ENCODE measurements at regions not wholly inside any gene's neighbourhood (a gene's known extent, or its start where the extent isn't known, plus 50 kb on each side); places are given as distances from the start of the nearest gene placed in this dataset.

GRCh38 chr9:93898026-93898425, 57.1 kb downstream of the BARX1 start:
- Mint-ChIP-seq H3K27ac (no peak overlapping the region), H3K36me3 (ENCODE audit: insufficient read depth) (no peaks in the 10 kb centered on the region), H3K4me3 (ENCODE audit: low read depth) (no peak overlapping the region), H3K27me3 (peaks cover 15% of the 10 kb centered on the region), H3K9me3 (ENCODE audit: low read depth) (peaks cover under 1% of the 10 kb centered on the region), H3K4me1 (ENCODE audit: low read depth) (peaks cover 3% of the 10 kb centered on the region)
- no peak for DNase-seq (ENCODE audit: low spot score, unreplicated experiment)
- TF ChIP-seq CTCF (IDR thresholded peaks at IDR 0.05; ENCODE audit: unreplicated experiment): no peak

- no peak overlapping the region for H3K4me3 Mint-ChIP-seq (ENCODE audit: low read depth)
- TF ChIP-seq CTCF (IDR thresholded peaks at IDR 0.05; ENCODE audit: unreplicated experiment): no peak
- peaks cover 4% of the 10 kb centered on the region for H3K9me3 Mint-ChIP-seq (ENCODE audit: low read depth)
- H3K27ac Mint-ChIP-seq: no peak overlapping the region
- DNase-seq (ENCODE audit: low spot score, unreplicated experiment): peak; percentile 8
- H3K4me1 Mint-ChIP-seq (ENCODE audit: low read depth): peaks cover 3% of the 10 kb centered on the region
- H3K36me3 Mint-ChIP-seq (ENCODE audit: insufficient read depth): no peaks in the 10 kb centered on the region
- peaks cover 15% of the 10 kb centered on the region for H3K27me3 Mint-ChIP-seq
Measured at GRCh38 chr9:93897075-93897970, 57.8 kb downstream of the BARX1 start.

GRCh38 chr9:93896496-93897033, 58.6 kb downstream of the BARX1 start:
- H3K36me3 Mint-ChIP-seq (ENCODE audit: insufficient read depth): no peaks in the 10 kb centered on the region

GRCh38 chr9:93896093-93896492, 59.1 kb downstream of the BARX1 start:
- H3K4me3 Mint-ChIP-seq (ENCODE audit: low read depth): no peak overlapping the region
- H3K27ac Mint-ChIP-seq: no peak overlapping the region
- H3K9me3 Mint-ChIP-seq (ENCODE audit: low read depth): peaks cover 4% of the 10 kb centered on the region
- no peaks in the 10 kb centered on the region for H3K36me3 Mint-ChIP-seq (ENCODE audit: insufficient read depth)
- TF ChIP-seq CTCF (IDR thresholded peaks at IDR 0.05; ENCODE audit: unreplicated experiment): no peak
- peak; percentile 4 for DNase-seq (ENCODE audit: low spot score, unreplicated experiment)
- peaks cover 3% of the 10 kb centered on the region for H3K4me1 Mint-ChIP-seq (ENCODE audit: low read depth)
- H3K27me3 Mint-ChIP-seq: peaks cover 12% of the 10 kb centered on the region

More at GRCh38 chr9:93896496-93897033, 58.6 kb downstream of the BARX1 start:
- Mint-ChIP-seq H3K4me1 (ENCODE audit: low read depth) (peaks cover 3% of the 10 kb centered on the region), H3K27ac (no peak overlapping the region), H3K9me3 (ENCODE audit: low read depth) (peaks cover 4% of the 10 kb centered on the region), H3K4me3 (ENCODE audit: low read depth) (no peak overlapping the region), H3K27me3 (peaks cover 13% of the 10 kb centered on the region)
- DNase-seq (ENCODE audit: low spot score, unreplicated experiment): peak; percentile 6
- no peak for TF ChIP-seq CTCF (IDR thresholded peaks at IDR 0.05; ENCODE audit: unreplicated experiment)

GRCh38 chr9:93895535-93895934, 59.6 kb downstream of the BARX1 start:
- DNase-seq (ENCODE audit: low spot score, unreplicated experiment): peak; percentile 1
- peaks cover 9% of the 10 kb centered on the region for H3K9me3 Mint-ChIP-seq (ENCODE audit: low read depth)
- no peak overlapping the region for H3K4me3 Mint-ChIP-seq (ENCODE audit: low read depth)
- no peak for TF ChIP-seq CTCF (IDR thresholded peaks at IDR 0.05; ENCODE audit: unreplicated experiment)
- H3K27ac Mint-ChIP-seq: no peak overlapping the region
- H3K27me3 Mint-ChIP-seq: peaks cover 14% of the 10 kb centered on the region
- peaks cover 3% of the 10 kb centered on the region for H3K4me1 Mint-ChIP-seq (ENCODE audit: low read depth)
- H3K36me3 Mint-ChIP-seq (ENCODE audit: insufficient read depth): no peaks in the 10 kb centered on the region

Data from progenitor cell of endocrine pancreas (in vitro differentiated cells).